Erythroblast (primary cell): ENCODE measurements at regions not wholly inside any gene's neighbourhood (a gene's known extent, or its start where the extent isn't known, plus 50 kb on each side); places are given as distances from the start of the nearest gene placed in this dataset.

Experiments used
- GATA1 ChIP-seq: IDR thresholded peaks from 2 replicates; pipeline ENCODE4 v1.6.1; 2011; ENCODE audit warnings: low read depth, mild to moderate bottlenecking, control low read depth, low read length, moderate library complexity
- POLR2A ChIP-seq: IDR thresholded peaks from 2 replicates; pipeline ENCODE4 v1.6.1; 2011; ENCODE audit warnings: mild to moderate bottlenecking, low read length

DNA sequence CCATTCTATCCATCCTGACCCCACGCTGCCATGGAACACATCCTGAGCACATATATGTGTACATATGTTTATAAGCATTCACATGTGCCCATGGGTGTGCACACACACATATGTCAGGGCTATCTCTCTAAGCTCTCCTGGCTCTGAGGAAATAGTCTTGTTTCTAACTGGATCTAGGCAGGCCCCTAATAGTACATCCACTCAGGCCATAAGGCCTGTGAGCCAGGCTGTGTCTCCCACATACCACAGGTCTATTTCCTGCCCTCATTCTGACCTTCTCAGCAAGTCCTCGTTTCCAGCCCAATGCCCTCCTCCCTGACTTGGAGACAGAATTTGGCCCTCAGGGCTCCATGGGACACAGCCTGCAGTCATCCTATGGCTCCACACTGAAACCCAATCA is 284.8 kb upstream of the CTNNB1 start:
- TF ChIP-seq POLR2A (no peak), GATA1 (no peak)
